ENCODE measurements at regions not wholly inside any gene's neighbourhood (a gene's known extent, or its start where the extent isn't known, plus 50 kb on each side); places are given as distances from the start of the nearest gene placed in this dataset.
"Not testable (repeated sequence)": the region's sequence is repeated elsewhere in the genome, so short reads cannot be mapped to it uniquely, and the experiment has no call there.

GRCh38 chr3:170705131-170705530 is 119.3 kb upstream of the SLC7A14 start:
- no peak for DNase-seq (ENCODE audit: low spot score)

DNA sequence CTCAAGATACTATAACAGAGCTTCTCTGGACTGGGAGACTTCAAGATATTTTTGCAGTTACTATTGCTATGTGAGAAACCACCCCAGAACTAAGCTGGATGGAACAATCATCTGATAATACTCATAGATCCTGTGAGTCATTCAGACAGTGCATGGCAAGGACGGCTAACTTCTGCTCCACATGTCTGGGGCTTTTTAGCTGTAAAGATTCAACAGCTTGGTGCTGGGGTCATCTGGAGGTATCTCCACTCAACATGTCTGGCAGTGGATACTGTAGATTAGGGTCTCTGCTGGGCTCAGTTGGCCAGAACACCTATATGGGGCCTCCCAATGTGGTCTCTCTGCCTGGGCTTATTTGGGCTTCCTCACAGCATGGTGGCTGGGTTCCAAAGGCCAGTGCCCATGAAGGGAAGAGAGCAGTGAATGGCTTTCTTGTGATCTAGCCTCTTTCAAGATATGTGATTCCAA is 117.3 kb upstream of the SLC7A14 start:
- DNase-seq (ENCODE audit: low spot score) = no peak

GRCh38 chr3:170701696-170702678 is 116.1 kb upstream of the SLC7A14 start:
- DNase-seq (ENCODE audit: low spot score) = no peak

GRCh38 chr3:170700054-170700404 is 114.2 kb upstream of the SLC7A14 start:
- no peak for DNase-seq (ENCODE audit: low spot score)

DNA sequence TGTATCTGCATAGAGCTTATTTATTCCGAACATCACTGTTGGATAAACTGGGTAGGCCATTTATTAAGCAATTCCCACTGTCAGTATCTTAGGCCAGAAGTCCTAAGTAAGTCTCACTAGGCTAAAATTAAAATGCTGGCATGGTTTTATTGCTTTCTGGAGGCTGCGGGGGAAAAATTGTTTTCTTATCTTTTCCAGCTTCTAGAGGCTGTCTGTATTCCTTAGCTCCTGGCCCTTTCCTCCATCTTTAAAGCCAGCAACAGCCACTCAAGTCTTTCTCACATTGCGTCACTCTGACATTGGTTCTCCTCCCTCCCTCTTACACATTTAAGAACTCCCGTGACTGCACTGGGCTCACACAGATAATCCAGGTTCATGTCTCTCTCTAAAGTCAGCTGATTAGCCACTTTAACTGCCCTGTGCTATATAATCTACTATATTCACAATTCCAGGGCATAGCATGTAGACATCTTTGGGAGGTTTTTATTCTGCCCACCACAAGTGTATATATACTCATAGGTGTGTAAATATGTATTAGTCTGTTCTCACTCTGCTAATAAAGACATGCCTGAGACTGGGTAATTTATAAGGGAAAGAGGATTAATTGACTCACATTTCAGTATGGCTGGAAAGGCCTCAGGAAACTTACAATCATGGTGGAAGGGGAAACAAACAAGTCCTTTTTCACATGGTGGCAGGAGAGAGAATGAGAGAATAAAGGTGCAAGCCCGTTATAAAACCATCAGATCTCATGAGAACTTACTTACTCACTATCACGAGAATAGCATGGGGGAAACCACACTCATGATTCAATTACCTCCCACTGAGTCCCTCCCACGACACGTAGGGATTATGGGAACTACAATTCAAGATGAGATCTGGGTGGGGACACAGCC is 113.5 kb upstream of the SLC7A14 start:
- DNase-seq (ENCODE audit: low spot score) = no peak

DNA sequence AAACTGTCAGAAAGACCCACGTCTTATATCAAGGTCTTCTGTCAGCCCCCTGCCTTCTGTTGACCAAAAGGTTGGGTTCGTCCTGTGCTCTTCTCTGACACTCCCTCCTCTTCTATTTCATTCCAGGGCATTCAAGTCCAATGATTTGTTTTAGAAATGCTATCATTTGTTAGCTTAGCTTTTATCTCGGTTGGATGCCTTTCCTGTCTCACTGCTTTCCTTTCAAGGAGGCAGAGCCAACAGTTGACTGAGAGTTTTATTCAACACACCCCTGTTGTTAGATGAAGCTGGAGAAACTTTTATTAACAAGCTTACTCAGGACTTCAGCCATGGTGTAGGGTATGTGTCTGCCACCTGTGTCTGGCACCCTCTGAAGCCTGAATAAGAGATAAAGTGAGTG is 112.0 kb upstream of the SLC7A14 start:
- no peak for DNase-seq (ENCODE audit: low spot score)

DNA sequence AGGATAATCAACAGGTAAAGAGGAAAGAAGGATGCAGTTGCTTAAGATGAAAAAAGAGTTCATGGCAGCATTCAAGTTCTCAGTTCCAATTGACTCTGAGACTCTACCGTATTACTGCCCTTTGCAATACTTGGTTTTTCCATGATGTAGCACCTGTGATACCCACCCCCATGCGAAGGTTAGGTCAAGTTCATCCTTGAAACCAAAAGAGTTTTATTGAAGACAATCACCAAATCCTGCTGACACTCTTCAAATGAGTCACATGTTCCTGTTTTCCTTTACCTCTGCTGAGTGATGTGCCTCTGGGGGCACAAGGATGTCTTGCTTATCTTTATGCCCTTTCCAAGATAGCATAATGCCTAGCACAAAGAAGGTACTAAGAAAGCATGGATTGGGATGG is 111.3 kb upstream of the SLC7A14 start:
- DNase-seq (ENCODE audit: low spot score) = no peak

- DNase-seq (ENCODE audit: low spot score) = no peak
Observed at GRCh38 chr3:170695486-170696064, 109.7 kb upstream of the SLC7A14 start.

GRCh38 chr3:170692720-170693119 is 106.8 kb upstream of the SLC7A14 start:
- no peak for DNase-seq (ENCODE audit: low spot score)

GRCh38 chr3:170690661-170690981 is 104.7 kb upstream of the SLC7A14 start:
- DNase-seq (ENCODE audit: low spot score) = no peak

DNA sequence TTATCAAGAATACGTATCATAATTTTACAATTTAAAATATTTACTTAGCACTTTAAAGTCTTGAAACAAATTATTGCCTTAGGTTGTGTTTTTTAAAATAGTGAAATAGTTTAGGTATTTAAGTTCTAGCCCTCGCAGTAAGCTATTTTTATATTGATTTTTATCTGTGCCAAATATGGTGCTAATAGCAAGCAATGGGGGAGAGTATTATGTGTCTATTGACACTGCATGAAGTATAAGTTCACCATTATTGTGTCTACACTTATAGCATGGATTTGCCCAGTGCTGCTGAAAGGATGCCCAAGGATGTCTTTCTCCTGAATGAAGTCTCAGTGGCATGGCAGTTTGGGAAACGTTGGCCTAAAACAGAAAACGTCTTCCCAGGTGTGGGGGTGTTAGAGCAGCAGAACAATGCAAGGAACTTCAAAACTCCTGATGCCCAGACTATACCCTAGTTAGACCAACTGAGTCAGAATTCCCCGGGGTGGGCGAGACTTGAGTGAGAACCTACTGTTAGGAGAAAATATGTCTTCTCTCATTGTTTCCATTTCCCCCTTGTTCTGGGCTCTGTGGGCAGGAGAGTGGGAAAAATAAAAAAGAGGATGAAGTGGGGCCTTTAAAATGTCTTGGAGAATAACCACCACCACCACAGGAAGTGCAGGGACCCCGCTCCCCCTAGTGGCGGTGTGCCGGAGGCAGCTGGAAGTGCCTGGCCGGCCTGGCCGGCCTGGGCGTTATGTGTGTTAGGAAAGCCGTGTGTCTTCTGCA is 104.2 kb upstream of the SLC7A14 start:
- peak; percentile 75 for DNase-seq (ENCODE audit: low spot score)

GRCh38 chr3:170689296-170689829 is 103.5 kb upstream of the SLC7A14 start:
- DNase-seq (ENCODE audit: low spot score) = no peak

DNA sequence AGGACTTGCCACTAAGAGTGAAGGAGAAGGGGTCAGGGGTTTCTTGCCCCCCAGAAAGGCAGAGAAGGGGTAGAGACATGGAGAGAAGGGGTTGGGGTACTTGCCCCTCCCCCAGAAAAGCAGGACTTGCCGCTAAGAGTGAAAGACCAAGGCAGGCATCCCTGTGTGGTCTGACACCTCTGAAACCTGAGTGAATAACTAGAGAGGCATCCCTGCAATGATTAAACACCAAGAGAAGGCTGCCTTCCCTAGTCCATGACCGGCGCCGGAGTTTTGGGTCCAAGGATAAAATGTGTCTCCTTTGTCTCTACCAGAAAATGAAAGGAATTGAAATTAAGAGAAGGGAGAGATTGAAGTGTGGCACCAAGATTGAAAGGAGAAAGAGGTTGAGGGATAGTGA is 102.3 kb upstream of the SLC7A14 start:
- DNase-seq (ENCODE audit: low spot score) = not testable (repeated sequence)

DNA sequence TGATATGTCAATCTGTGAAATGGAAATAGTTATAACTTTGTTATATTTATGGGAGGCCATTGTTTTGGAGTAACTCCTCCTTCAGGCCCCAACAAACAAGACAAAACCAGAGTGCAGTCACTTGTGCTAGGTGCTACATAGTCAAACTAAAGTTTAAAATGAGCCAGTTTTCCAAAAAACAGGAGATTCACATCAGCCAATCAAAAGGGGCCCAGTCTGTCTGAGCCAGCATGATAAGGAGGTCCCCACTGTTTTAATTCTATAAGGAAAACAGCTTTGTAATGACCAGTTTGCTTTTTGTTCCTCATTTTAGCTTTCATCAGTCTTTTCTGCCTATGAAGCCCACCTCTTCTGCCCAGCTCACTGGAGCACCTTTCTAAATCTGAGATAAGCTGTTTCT is 94.7 kb upstream of the SLC7A14 start:
- no peak for DNase-seq (ENCODE audit: low spot score)

DNA sequence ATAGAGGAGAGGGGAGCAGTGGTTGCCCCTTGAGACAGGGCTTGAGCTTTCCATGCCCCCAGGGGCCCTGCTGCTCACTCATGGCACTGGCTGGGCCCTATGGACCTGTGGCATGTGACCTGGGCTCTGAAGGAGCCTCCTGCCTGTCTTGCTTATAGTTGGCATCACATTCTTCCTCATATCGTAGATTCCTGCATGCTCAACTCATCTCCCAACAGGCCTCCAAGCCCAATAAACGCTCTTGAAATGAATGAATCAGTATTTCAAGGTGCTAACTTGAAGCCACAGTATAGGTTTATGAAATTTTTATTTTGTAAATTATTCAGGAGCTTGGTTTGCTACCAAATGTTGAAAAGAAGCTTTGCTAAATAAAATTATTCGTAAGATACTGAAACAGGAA is 93.3 kb upstream of the SLC7A14 start:
- no peak for DNase-seq (ENCODE audit: low spot score)

- DNase-seq (ENCODE audit: low spot score) = no peak
Observed at GRCh38 chr3:170670504-170670903, 84.6 kb upstream of the SLC7A14 start.

- not testable (repeated sequence) for DNase-seq (ENCODE audit: low spot score)
Observed at GRCh38 chr3:170662986-170663385, 77.1 kb upstream of the SLC7A14 start.

DNA sequence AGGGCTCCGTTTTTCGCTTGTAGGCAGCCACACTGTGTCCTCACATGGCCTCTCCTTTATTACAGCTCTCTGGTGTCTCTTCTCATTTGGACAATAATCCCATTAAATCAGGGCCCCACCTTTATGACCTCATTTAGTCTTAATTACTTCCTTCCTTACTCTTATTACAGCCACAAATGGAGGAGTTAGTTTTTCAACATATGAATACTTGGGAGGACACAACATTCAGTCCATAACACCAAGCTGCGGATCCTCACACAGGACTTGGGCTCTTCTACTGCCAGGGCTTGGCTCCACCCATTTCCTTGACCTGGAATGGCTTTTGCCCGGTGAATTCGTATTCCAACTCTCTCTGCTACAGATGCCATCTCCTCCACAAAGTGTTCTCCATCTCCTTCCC is 74.3 kb upstream of the SLC7A14 start:
- no peak for DNase-seq (ENCODE audit: low spot score)

- DNase-seq (ENCODE audit: low spot score) = no peak
Observed at GRCh38 chr3:170657312-170657711, 71.4 kb upstream of the SLC7A14 start.

DNA sequence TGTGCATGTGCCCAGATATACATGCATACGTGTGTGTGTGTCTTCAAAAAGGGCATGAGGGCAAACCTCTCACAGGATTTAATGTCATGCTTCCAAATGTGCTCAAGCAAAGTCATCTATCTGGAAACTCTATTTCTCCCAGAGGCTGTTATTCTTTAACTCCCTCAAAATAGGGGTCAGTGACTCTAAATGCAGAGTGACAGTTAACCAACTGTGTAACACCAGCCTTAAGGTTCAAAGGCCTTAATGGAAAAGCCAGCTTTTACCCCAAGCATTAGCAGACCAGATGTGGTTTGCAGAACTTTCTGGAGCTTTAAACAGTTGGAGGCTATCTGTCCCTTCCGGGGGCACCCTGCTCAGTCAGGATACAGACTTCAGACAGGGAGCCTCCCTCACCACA is 70.4 kb upstream of the SLC7A14 start:
- DNase-seq (ENCODE audit: low spot score) = no peak

GRCh38 chr3:170653801-170654200 is 67.9 kb upstream of the SLC7A14 start:
- DNase-seq (ENCODE audit: low spot score) = no peak

Measured in HuH-7 (cell line).